ENCODE measurements at regions not wholly inside any gene's neighbourhood (a gene's known extent, or its start where the extent isn't known, plus 50 kb on each side); places are given as distances from the start of the nearest gene placed in this dataset.

- WGBS, 2 donors, result 92 to 96% methylated on average over 6 of the region's 6 CpGs
- Histone ChIP-seq H3K27me3 (no peaks in the 10 kb centered on the region), H3K27ac (no peak overlapping the region), H3K36me3 (no peaks in the 10 kb centered on the region), H3K4me1 (peaks cover 14 to 43% of the 10 kb centered on the region in 2 donors), H3K4me3 (replicated peaks in 1 of 3) (no peak overlapping the region), H3K9me3 (no peaks in the 10 kb centered on the region)
- intact Hi-C loops (cut with DNase I), result no loop called here
- TF ChIP-seq POLR2A (IDR thresholded peaks at IDR 0.05), result no peak
- TF ChIP-seq CTCF (IDR thresholded peaks at IDR 0.05), result no peak
- no peak for DNase-seq
Observed at GRCh38 chr10:78403781-78404180, 370.1 kb downstream of the RPS24 start.

GRCh38 chr10:78404296-78404695 lies 370.6 kb downstream of the RPS24 start:
- H3K27ac ChIP-seq, result no peak overlapping the region
- DNase-seq, result no peak
- no peaks in the 10 kb centered on the region for H3K36me3 ChIP-seq
- no peak overlapping the region for H3K4me3 ChIP-seq (replicated peaks in 1 of 3)
- H3K27me3 ChIP-seq, result no peaks in the 10 kb centered on the region
- intact Hi-C loops (cut with DNase I), result no loop called here
- peaks cover 19 to 48% of the 10 kb centered on the region in 2 donors for H3K4me1 ChIP-seq
- 95 to 100% methylated on average over 3 to 5 of the region's 5 CpGs for WGBS, 2 donors
- H3K9me3 ChIP-seq, result no peaks in the 10 kb centered on the region
- TF ChIP-seq POLR2A (IDR thresholded peaks at IDR 0.05) (no peak), CTCF (IDR thresholded peaks at IDR 0.05) (no peak)

- DNase-seq, result no peak
- H3K9me3 ChIP-seq, result no peaks in the 10 kb centered on the region
- no peaks in the 10 kb centered on the region for H3K27me3 ChIP-seq
- no peak overlapping the region for H3K4me3 ChIP-seq (replicated peaks in 1 of 3)
- no peak overlapping the region for H3K27ac ChIP-seq
- intact Hi-C loops (cut with DNase I), result no loop called here
- WGBS, 2 donors, result 88 to 95% methylated on average over 5 of the region's 5 CpGs
- H3K4me1 ChIP-seq, result peaks cover 23 to 52% of the 10 kb centered on the region in 2 donors
- H3K36me3 ChIP-seq, result no peaks in the 10 kb centered on the region
- TF ChIP-seq CTCF (IDR thresholded peaks at IDR 0.05) (no peak), POLR2A (IDR thresholded peaks at IDR 0.05) (no peak)
Observed at GRCh38 chr10:78405231-78405630, 371.6 kb downstream of the RPS24 start.

GRCh38 chr10:78405736-78406135 lies 372.1 kb downstream of the RPS24 start:
- Histone ChIP-seq H3K4me3 (replicated peaks in 1 of 3) (no peak overlapping the region), H3K27me3 (no peaks in the 10 kb centered on the region), H3K4me1 (peaks cover 23 to 52% of the 10 kb centered on the region in 2 donors), H3K36me3 (no peaks in the 10 kb centered on the region), H3K9me3 (no peaks in the 10 kb centered on the region), H3K27ac (no peak overlapping the region)
- TF ChIP-seq POLR2A (IDR thresholded peaks at IDR 0.05), result no peak
- no peak for TF ChIP-seq CTCF (IDR thresholded peaks at IDR 0.05)
- DNase-seq, result peak; percentile 40 to 41
- intact Hi-C loops (cut with DNase I), result no loop called here
- WGBS, 2 donors, result 41 to 47% methylated on average over 6 of the region's 6 CpGs

GRCh38 chr10:78406648-78407008 lies 373.0 kb downstream of the RPS24 start:
- TF ChIP-seq POLR2A (IDR thresholded peaks at IDR 0.05) (no peak), CTCF (IDR thresholded peaks at IDR 0.05) (no peak)
- intact Hi-C loops (cut with DNase I), result no loop called here
- Histone ChIP-seq H3K9me3 (no peaks in the 10 kb centered on the region), H3K27ac (no peak overlapping the region), H3K4me1 (peaks cover 23 to 48% of the 10 kb centered on the region in 2 donors), H3K27me3 (no peaks in the 10 kb centered on the region), H3K36me3 (no peaks in the 10 kb centered on the region), H3K4me3 (replicated peaks in 1 of 3) (peak overlapping the region in 1 of 3 donors; percentile 6)
- WGBS, 2 donors, result 14 to 15% methylated on average over 9 to 10 of the region's 10 CpGs
- no peak for DNase-seq

Data from thyroid gland (tissue), 4 donors.